ENCODE measurements at regions not wholly inside any gene's neighbourhood (a gene's known extent, or its start where the extent isn't known, plus 50 kb on each side); places are given as distances from the start of the nearest gene placed in this dataset.
"Not testable (repeated sequence)": the region's sequence is repeated elsewhere in the genome, so short reads cannot be mapped to it uniquely, and the experiment has no call there.

- no peak for DNase-seq
Observed at GRCh38 chr6:97347111-97347510, 64.1 kb upstream of the MMS22L start.

GRCh38 chr6:97361286-97361685 is 78.3 kb upstream of the MMS22L start:
- DNase-seq = no peak

- no peak for DNase-seq
Observed at GRCh38 chr6:97364327-97364726, 81.3 kb upstream of the MMS22L start.

GRCh38 chr6:97382071-97382470 is 99.1 kb upstream of the MMS22L start:
- not testable (repeated sequence) for DNase-seq

GRCh38 chr6:97392735-97393134 is 109.7 kb upstream of the MMS22L start:
- no peak for DNase-seq

GRCh38 chr6:97394160-97394748 is 111.2 kb upstream of the MMS22L start:
- DNase-seq = no peak

- no peak for DNase-seq
Observed at GRCh38 chr6:97396880-97397279, 113.9 kb upstream of the MMS22L start.

- no peak for DNase-seq
Observed at GRCh38 chr6:97399208-97399607, 116.2 kb upstream of the MMS22L start.

GRCh38 chr6:97401533-97401932 is 118.5 kb upstream of the MMS22L start:
- no peak for DNase-seq

- DNase-seq = no peak
Observed at GRCh38 chr6:97405818-97406409, 122.9 kb upstream of the MMS22L start.

- DNase-seq = no peak
Observed at GRCh38 chr6:97406633-97407032, 123.6 kb upstream of the MMS22L start.

GRCh38 chr6:97411610-97412009 is 128.6 kb upstream of the MMS22L start:
- DNase-seq = no peak

GRCh38 chr6:97412511-97412910 is 129.5 kb upstream of the MMS22L start:
- DNase-seq = no peak

GRCh38 chr6:97422171-97422570 is 139.2 kb upstream of the MMS22L start:
- no peak for DNase-seq

GRCh38 chr6:97423190-97423589 is 140.2 kb upstream of the MMS22L start:
- DNase-seq = no peak

- no peak for DNase-seq
Observed at GRCh38 chr6:97427648-97428047, 144.6 kb upstream of the MMS22L start.

GRCh38 chr6:97437087-97437486 is 154.1 kb upstream of the MMS22L start:
- DNase-seq = no peak

- no peak for DNase-seq
Observed at GRCh38 chr6:97438011-97438671, 155.1 kb upstream of the MMS22L start.

- DNase-seq = no peak
Observed at GRCh38 chr6:97440590-97441176, 157.7 kb upstream of the MMS22L start.

GRCh38 chr6:97443408-97444080 is 160.5 kb upstream of the MMS22L start:
- DNase-seq = no peak

- no peak for DNase-seq
Observed at GRCh38 chr6:97445407-97445806, 162.4 kb upstream of the MMS22L start.

- no peak for DNase-seq
Observed at GRCh38 chr6:97449444-97449966, 166.5 kb upstream of the MMS22L start.

GRCh38 chr6:97450087-97450486 is 167.1 kb upstream of the MMS22L start:
- DNase-seq = no peak

All from activated gamma-delta T cell (primary cell).